ENCODE measurements at regions not wholly inside any gene's neighbourhood (a gene's known extent, or its start where the extent isn't known, plus 50 kb on each side); places are given as distances from the start of the nearest gene placed in this dataset.
A peak's percentile ranks its signal among the peaks of the same experiment; 100 is the strongest.

- no peak overlapping the region for H3K27ac ChIP-seq
- no peak overlapping the region for H3K4me3 ChIP-seq
- TF ChIP-seq POLR2A (IDR thresholded peaks at IDR 0.05) = no peak
- TF ChIP-seq CTCF (IDR thresholded peaks at IDR 0.05) = no peak
- H3K36me3 ChIP-seq (replicated peaks in 1 of 2; ENCODE audit: insufficient read depth in 1 of 2, low read depth in 2 of 2) = no peaks in the 10 kb centered on the region
- H3K27me3 ChIP-seq = no peaks in the 10 kb centered on the region
- H3K9me3 ChIP-seq = no peaks in the 10 kb centered on the region
- DNase-seq (no peak), ATAC-seq (no peak)
- 91 to 95% methylated on average over 24 to 25 of the region's 54 CpGs for WGBS, 2 donors
- no peaks in the 10 kb centered on the region for H3K4me1 ChIP-seq
- intact Hi-C loops (cut with DNase I) = no loop called here
Measured at GRCh38 chrX:51407520-51408409, 75.1 kb downstream of the NUDT10 start.

- TF ChIP-seq POLR2A (IDR thresholded peaks at IDR 0.05) = no peak
- no peak overlapping the region for H3K4me3 ChIP-seq
- no peaks in the 10 kb centered on the region for H3K4me1 ChIP-seq
- DNase-seq = no peak
- WGBS, 2 donors = 82% methylated on average over 10 of the region's 54 CpGs; no CpG with 5 or more reads in 1 of the 2 donors
- ATAC-seq = no peak
- no peaks in the 10 kb centered on the region for H3K27me3 ChIP-seq
- intact Hi-C loops (cut with DNase I) = no loop called here
- H3K9me3 ChIP-seq = no peaks in the 10 kb centered on the region
- no peaks in the 10 kb centered on the region for H3K36me3 ChIP-seq (replicated peaks in 1 of 2; ENCODE audit: insufficient read depth in 1 of 2, low read depth in 2 of 2)
- H3K27ac ChIP-seq = no peak overlapping the region
Measured at GRCh38 chrX:51406688-51407519, 74.3 kb downstream of the NUDT10 start.

- Histone ChIP-seq H3K27me3 (no peaks in the 10 kb centered on the region), H3K36me3 (replicated peaks in 1 of 2; ENCODE audit: insufficient read depth in 1 of 2, low read depth in 2 of 2) (no peaks in the 10 kb centered on the region), H3K4me3 (no peak overlapping the region), H3K4me1 (no peaks in the 10 kb centered on the region), H3K9me3 (no peaks in the 10 kb centered on the region), H3K27ac (no peak overlapping the region)
- TF ChIP-seq POLR2A (IDR thresholded peaks at IDR 0.05) = no peak
- 83 to 88% methylated on average over 4 of the region's 4 CpGs for WGBS, 2 donors
- intact Hi-C loops (cut with DNase I) = no loop called here
- ATAC-seq (no peak), DNase-seq (no peak)
Measured at GRCh38 chrX:51404445-51404844, 71.8 kb downstream of the NUDT10 start.

- H3K27me3 ChIP-seq = no peaks in the 10 kb centered on the region
- peak overlapping the region; percentile 13 to 30 for H3K4me3 ChIP-seq
- ATAC-seq (peak; percentile 69), DNase-seq (peak; percentile 13 to 56 (median 32))
- H3K4me1 ChIP-seq = no peaks in the 10 kb centered on the region
- intact Hi-C loops (cut with DNase I) = no loop called here
- TF ChIP-seq CTCF (IDR thresholded peaks at IDR 0.05) = peak in 5 of 7 experiments; percentile 8 to 49 (median 43)
- TF ChIP-seq POLR2A (IDR thresholded peaks at IDR 0.05) = peak in 2 of 3 donors; percentile 13 to 16
- H3K27ac ChIP-seq = peak overlapping the region in 3 of 4 donors; percentile 17 to 37 (median 32)
- no peaks in the 10 kb centered on the region for H3K36me3 ChIP-seq (replicated peaks in 1 of 2; ENCODE audit: insufficient read depth in 1 of 2, low read depth in 2 of 2)
- WGBS, 2 donors = 2 to 20% methylated on average over 1 to 20 of the region's 50 CpGs
- H3K9me3 ChIP-seq = no peaks in the 10 kb centered on the region
Measured at GRCh38 chrX:51395810-51396728, 63.4 kb downstream of the NUDT10 start.

GRCh38 chrX:51395480-51395809 is 62.8 kb downstream of the NUDT10 start:
- intact Hi-C loops (cut with DNase I) = no loop called here
- DNase-seq = no peak
- ATAC-seq = peak; percentile 48

More at GRCh38 chrX:51395480-51395809, 62.8 kb downstream of the NUDT10 start:
- Histone ChIP-seq H3K36me3 (replicated peaks in 1 of 2; ENCODE audit: insufficient read depth in 1 of 2, low read depth in 2 of 2) (no peaks in the 10 kb centered on the region), H3K4me3 (peak overlapping the region in 1 of 2 donors; percentile 13), H3K27me3 (no peaks in the 10 kb centered on the region), H3K9me3 (no peaks in the 10 kb centered on the region), H3K27ac (no peak overlapping the region), H3K4me1 (no peaks in the 10 kb centered on the region)
- WGBS, 2 donors = 5 to 8% methylated on average over 4 of the region's 4 CpGs
- TF ChIP-seq POLR2A (IDR thresholded peaks at IDR 0.05) (no peak), CTCF (IDR thresholded peaks at IDR 0.05) (peak in 2 of 7 experiments; percentile 9 to 47)
